GM12891 (cell line): ENCODE measurements at regions not wholly inside any gene's neighbourhood (a gene's known extent, or its start where the extent isn't known, plus 50 kb on each side); places are given as distances from the start of the nearest gene placed in this dataset.
A peak's percentile ranks its signal among the peaks of the same experiment; 100 is the strongest.
"Not testable (repeated sequence)": the region's sequence is repeated elsewhere in the genome, so short reads cannot be mapped to it uniquely, and the experiment has no call there.

Source experiments
- DNase-seq: peaks from one replicate; pipeline ENCODE4 v3.0.0; 2011; ENCODE audit warnings: low spot score; ENCODE audit not compliant: insufficient read length
- FAIRE-seq: peaks from 2 replicates; lab custom pipeline; 2011; peaks lifted over from hg19 to GRCh38; lab: Jason Lieb, UNC
- PAX5 ChIP-seq: IDR thresholded peaks from 2 replicates; pipeline ENCODE4 v1.6.1; 2011; ENCODE audit warnings: low read length, moderate library complexity, mild to moderate bottlenecking; ENCODE audit not compliant: insufficient read depth, severe bottlenecking
- POLR2A ChIP-seq: IDR thresholded peaks from 2 replicates; pipeline ENCODE4 v1.6.1; 2011; ENCODE audit warnings: low read depth, low read length, control low read depth
- POLR2AphosphoS5 ChIP-seq: IDR thresholded peaks from 2 replicates; pipeline ENCODE4 v1.6.1; 2011; ENCODE audit warnings: low read depth, low read length, control low read depth
- POU2F2 ChIP-seq: IDR thresholded peaks from 2 replicates; pipeline ENCODE4 v1.6.1; 2011; ENCODE audit warnings: low read depth, mild to moderate bottlenecking, control low read depth, low read length, moderate library complexity
- SPI1 ChIP-seq: IDR thresholded peaks from 2 replicates; pipeline ENCODE4 v1.6.1; 2011; ENCODE audit warnings: low read depth, low read length, control low read depth
- TAF1 ChIP-seq: IDR thresholded peaks from 2 replicates; pipeline ENCODE4 v1.6.1; 2011; ENCODE audit warnings: low read depth, low read length, control low read depth

DNA sequence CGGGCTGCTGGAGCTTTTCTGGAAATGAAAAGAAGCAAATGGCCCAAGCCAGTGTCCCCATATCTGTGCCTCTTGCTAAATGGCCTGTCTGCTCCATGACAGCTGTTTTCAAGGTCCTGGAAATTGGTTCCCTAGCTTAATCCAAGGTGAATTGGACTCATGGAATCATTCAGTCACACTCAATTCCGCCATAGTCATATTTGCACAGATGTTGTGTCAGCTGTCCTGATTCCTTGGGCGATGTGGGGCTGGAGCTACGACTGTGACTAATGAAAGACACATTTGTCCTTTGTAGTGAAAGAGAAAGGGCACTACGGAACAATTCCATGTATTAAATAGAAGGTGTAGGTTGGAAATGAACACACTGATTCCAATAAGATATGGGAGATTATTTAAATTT is 102.9 kb upstream of the MEGF10 start:
- TF ChIP-seq PAX5 (no peak), POU2F2 (no peak), TAF1 (no peak), POLR2AphosphoS5 (no peak), POLR2A (no peak), SPI1 (no peak)
- DNase-seq = no peak
- no peak for FAIRE-seq

DNA sequence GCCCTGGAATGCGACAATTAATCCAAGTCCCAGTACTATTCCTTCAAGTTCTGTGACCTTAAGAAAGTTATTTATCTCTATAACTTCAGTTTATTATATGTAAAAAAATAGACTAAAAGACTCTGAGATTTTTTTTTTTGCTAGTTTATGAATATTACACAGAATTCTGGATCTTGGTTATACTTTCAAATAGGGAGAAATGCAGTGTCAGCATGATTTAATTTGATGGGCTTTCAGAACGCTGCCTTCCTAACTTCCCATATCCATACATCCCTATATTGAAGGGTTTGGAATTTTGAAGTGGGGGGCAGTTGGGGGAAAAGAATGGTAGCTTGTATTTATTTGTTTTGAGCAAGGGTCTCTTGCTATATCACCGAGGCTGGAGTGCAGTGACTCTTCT is 98.4 kb upstream of the MEGF10 start:
- FAIRE-seq = no peak
- TF ChIP-seq POLR2A (no peak), TAF1 (no peak), SPI1 (no peak), POU2F2 (no peak), PAX5 (no peak), POLR2AphosphoS5 (no peak)
- DNase-seq = no peak

DNA sequence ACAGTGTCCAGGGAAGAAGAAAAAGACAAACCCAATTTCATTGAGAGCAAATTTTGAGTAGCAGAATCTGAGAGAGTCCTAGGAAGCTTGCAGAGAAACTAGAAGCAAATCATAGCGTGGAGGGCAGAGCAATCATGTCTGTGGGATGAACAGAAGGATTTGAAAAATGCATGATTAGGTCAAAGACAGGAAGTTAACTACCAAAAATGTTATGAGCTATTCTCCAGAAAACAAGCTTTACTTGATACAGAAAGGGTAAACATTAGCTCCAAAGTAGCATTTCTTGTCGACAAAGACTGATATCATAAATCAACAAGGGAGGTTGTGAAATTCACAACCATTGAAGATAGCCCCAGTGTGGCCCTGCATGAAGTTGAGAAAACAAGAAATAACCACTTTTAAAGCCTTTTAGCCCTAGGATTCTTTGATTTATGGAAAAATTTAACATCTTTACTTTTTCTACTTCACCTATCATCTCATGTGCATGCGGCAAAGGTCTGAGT is 97.7 kb upstream of the MEGF10 start:
- no peak for DNase-seq
- TF ChIP-seq SPI1 = no peak
- TF ChIP-seq TAF1 = no peak
- TF ChIP-seq POU2F2 = no peak
- no peak for TF ChIP-seq POLR2A
- TF ChIP-seq POLR2AphosphoS5 = no peak
- TF ChIP-seq PAX5 = no peak
- FAIRE-seq = no peak

DNA sequence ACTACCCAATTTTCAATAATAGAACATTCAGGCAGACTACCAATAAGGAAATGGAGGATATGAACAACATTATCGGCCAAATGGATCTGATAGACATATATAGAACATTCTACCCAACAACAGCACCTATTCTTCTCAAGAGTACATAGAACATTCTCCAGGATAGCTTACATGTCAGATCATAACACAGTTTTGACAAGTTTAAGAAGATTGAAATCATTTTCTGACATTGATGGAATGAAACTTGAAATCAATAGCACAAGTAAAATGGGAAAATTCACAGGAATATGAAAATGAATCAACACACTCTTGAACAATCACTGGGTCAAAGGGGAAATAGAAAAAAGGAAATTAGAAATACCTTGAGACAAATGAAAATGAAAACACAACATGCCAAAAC is 94.6 kb upstream of the MEGF10 start:
- FAIRE-seq = peak; percentile 26
- TF ChIP-seq SPI1 = no peak
- TF ChIP-seq TAF1 = no peak
- no peak for TF ChIP-seq POLR2A
- TF ChIP-seq POLR2AphosphoS5 = no peak
- no peak for TF ChIP-seq POU2F2
- TF ChIP-seq PAX5 = no peak
- no peak for DNase-seq

DNA sequence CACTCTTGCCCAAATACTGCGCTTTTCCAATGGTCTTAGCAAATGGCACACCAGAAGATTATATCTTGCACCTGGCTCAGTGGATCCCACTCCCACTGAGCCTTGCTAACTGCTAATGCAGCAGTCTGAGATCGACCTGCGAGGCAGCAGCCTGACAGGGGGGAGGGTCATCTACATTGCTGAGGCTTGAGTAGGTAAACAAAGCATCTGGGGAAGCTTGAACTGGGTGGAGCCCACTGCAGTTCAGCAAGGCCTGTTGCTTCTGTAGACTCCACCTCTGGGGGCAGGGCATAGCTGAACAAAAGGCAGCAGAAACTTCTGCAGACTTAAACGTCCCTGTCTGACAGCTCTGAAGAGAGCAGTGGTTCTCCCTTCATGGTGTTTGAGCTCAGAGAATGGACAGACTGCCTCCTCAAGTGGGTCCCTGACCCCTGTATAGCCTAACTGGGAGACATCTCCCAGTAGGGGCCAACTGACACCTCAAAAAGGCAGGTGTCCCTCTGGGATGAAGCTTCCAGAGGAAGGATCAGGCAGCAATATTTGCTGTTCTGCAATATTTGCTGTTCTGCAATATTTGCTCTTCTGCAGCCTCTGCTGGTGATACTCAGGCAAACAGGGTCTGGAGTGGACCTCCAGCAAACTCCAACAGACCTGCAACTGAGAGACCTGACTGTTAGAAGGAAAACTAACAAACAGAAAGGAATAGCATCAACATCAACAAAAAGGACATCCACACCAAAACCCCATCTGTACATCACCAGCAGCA is 93.0 kb upstream of the MEGF10 start:
- not testable (repeated sequence) for FAIRE-seq, DNase-seq

DNA sequence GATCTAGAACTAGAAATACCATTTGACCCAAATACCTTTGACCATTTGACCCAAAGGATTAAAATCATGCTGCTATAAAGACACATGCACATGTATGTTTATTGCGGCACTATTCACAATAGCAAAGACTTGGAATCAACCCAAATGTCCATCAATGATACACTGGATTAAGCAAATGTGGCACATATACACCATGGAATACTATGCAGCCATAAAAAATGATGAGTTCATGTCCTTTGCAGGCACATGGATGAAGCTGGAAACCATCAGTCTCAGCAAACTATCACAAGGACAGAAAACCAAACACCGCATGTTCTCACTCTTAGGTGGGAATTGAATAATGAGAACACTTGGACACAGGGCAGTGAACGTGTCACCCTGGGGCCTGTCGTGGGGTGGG is 87.9 kb upstream of the MEGF10 start:
- FAIRE-seq, DNase-seq: not testable (repeated sequence)

DNA sequence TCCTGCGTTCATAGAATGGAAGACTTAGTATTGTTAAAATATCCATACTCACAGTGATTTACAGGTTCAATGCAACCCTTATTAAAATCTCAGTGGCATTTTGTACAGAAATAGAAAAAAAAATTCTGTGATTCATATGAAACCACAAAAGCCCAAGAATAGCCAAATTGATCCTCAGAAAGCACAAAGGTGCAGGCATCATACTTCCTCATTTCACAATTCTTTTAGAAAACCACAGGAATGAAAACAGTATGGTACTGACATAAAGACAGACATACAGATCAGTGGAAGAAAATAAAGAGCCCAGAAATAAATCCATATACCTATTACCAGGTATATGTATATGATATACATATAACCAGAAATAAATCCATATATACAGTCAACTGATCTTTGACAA is 86.8 kb upstream of the MEGF10 start:
- TF ChIP-seq TAF1 (no peak), PAX5 (no peak)
- no peak for DNase-seq
- no peak for FAIRE-seq

DNA sequence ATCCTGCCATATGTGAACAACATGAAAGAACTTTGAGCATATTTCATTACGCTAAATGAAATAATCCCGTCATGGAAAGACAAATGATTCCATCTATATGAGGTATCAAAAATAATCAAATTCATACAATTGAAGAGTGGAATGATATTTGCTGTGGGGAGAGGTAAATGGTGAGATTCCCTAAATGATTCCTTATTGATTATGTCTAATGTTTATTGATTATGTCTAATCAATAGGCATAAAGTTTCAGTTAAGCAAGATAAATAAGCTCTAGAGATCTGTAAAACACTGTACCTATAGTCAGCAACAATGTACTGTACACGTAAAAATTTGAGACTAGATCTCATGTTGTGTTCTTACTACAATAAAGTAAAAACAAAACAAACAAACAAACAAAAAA is 85.4 kb upstream of the MEGF10 start:
- DNase-seq (no peak), FAIRE-seq (no peak)
- no peak for TF ChIP-seq PAX5
- no peak for TF ChIP-seq POU2F2
- TF ChIP-seq POLR2A = no peak
- TF ChIP-seq POLR2AphosphoS5 = no peak
- TF ChIP-seq TAF1 = no peak
- no peak for TF ChIP-seq SPI1

DNA sequence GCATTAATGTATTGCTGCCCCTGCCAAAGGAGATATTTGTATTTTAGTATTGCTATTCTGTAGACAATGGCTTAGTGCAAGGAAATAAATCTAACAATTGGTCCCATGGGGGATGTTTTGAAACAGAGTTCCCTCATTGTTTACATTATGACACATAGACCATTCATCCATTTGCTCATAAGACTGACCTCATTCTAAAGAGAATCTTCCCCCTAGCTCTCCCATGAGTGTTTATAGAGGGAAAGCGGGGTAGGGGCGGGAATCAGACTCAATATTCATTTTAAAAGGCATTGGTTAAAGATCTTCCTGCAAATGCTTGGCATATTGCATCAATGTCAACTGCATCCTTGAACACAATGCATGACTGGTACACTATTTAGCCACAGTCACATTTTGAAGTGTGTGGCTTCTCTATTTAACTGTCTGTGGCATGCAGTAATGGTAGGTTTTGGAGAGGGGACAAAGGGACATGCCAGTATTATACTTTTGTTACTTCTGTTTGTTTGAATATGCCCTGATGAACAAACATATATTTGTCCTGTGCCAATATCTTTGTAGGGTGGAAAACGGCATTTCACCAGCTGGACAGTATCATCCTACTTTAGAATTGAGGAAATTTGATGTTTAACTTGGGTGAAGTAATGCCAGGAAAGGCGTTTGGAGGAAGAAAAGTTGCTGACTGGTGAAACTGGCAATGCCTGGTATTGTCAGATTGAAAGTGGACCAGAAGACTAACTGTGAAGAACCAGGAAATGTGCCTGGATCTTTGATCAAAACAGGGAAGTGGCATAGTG is 84.1 kb upstream of the MEGF10 start:
- DNase-seq (no peak), FAIRE-seq (no peak)
- TF ChIP-seq POU2F2 (no peak), POLR2AphosphoS5 (no peak), TAF1 (no peak), PAX5 (no peak), SPI1 (no peak), POLR2A (no peak)

DNA sequence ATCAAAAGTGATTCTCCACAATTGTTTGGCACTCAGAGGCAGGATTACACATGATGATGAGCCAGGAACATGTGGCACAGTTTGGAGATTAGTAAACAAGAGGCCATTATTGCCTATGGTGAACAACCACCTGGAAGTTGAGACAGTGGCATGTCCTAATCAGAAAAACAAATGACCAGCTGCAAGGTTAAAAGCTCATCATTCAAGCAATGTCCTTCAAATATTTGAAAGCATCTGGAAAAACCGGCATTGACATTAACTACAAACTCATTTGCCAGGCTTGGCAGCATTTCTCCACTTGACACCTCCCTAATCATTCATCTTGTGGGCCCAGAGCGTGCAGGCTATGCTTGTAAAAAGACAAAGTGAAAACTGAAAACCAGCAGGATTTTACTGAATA is 80.6 kb upstream of the MEGF10 start:
- DNase-seq (no peak), FAIRE-seq (no peak)
- TF ChIP-seq TAF1 = no peak
- TF ChIP-seq SPI1 = no peak
- TF ChIP-seq POU2F2 = no peak
- TF ChIP-seq POLR2A = no peak
- no peak for TF ChIP-seq PAX5
- TF ChIP-seq POLR2AphosphoS5 = no peak

DNA sequence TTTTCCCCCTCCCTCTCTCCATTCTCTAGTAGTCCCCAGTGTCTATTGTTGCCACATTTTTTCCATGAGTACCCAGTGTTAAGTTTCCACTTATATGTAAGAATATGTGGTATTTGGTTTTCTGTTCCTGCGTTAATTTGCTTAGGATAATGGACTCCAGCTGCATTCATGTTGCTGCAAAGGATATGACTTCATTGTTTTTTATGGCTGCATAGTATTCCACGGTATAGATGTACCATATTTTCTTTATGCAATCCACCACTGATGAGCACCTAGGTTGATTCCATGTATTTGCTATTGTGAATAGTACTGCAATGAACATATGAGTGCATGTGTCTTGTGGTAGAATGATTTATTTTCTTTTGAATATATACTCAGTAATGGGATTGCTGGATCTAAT is 77.4 kb upstream of the MEGF10 start:
- TF ChIP-seq PAX5 (no peak), TAF1 (no peak), SPI1 (no peak), POLR2A (no peak), POU2F2 (no peak), POLR2AphosphoS5 (no peak)
- FAIRE-seq = no peak

More for the DNA sequence above, 77.4 kb upstream of the MEGF10 start:
- no peak for DNase-seq
